Stimulated activated CD4-positive, alpha-beta T cell treated with anti-CD3 and anti-CD28 coated beads, Interleukin-4, amount 100 ng/mL, for 1 hour (primary cell): ENCODE measurements at regions not wholly inside any gene's neighbourhood (a gene's known extent, or its start where the extent isn't known, plus 50 kb on each side); places are given as distances from the start of the nearest gene placed in this dataset.
"Not testable (repeated sequence)": the region's sequence is repeated elsewhere in the genome, so short reads cannot be mapped to it uniquely, and the experiment has no call there.

ENCODE experiments used
- DNase-seq: peaks from one replicate; pipeline ENCODE4 v3.0.0-alpha.2; 2020

GRCh38 chr12:107378609-107379008 lies 285.3 kb upstream of the CRY1 start:
- no peak for DNase-seq

GRCh38 chr12:107379142-107379851 lies 285.9 kb upstream of the CRY1 start:
- DNase-seq, result not testable (repeated sequence)

- DNase-seq, result no peak
Observed at GRCh38 chr12:107379852-107380567, 286.7 kb upstream of the CRY1 start.

- no peak for DNase-seq
Observed at GRCh38 chr12:107384645-107385044, 291.3 kb upstream of the CRY1 start.

GRCh38 chr12:107385509-107385908 lies 292.2 kb upstream of the CRY1 start:
- DNase-seq, result no peak

GRCh38 chr12:107386569-107386968 lies 293.2 kb upstream of the CRY1 start:
- DNase-seq, result no peak

GRCh38 chr12:107388263-107388662 lies 294.9 kb upstream of the CRY1 start:
- no peak for DNase-seq

- no peak for DNase-seq
Observed at GRCh38 chr12:107390414-107390813, 295.2 kb upstream of the PWP1 start.

- DNase-seq, result no peak
Observed at GRCh38 chr12:107393043-107393717, 292.4 kb upstream of the PWP1 start.

- no peak for DNase-seq
Observed at GRCh38 chr12:107394693-107395092, 290.9 kb upstream of the PWP1 start.

- DNase-seq, result no peak
Observed at GRCh38 chr12:107395817-107396216, 289.8 kb upstream of the PWP1 start.

GRCh38 chr12:107396991-107397390 lies 288.6 kb upstream of the PWP1 start:
- DNase-seq, result no peak

- no peak for DNase-seq
Observed at GRCh38 chr12:107397890-107398500, 287.6 kb upstream of the PWP1 start.

- DNase-seq, result no peak
Observed at GRCh38 chr12:107399046-107399445, 286.6 kb upstream of the PWP1 start.

- DNase-seq, result no peak
Observed at GRCh38 chr12:107400686-107401447, 284.7 kb upstream of the PWP1 start.

GRCh38 chr12:107402041-107403022 lies 283.3 kb upstream of the PWP1 start:
- DNase-seq, result peak; percentile 62

GRCh38 chr12:107404981-107405380 lies 280.6 kb upstream of the PWP1 start:
- DNase-seq, result no peak

GRCh38 chr12:107405436-107405835 lies 280.2 kb upstream of the PWP1 start:
- no peak for DNase-seq

GRCh38 chr12:107406932-107407331 lies 278.7 kb upstream of the PWP1 start:
- no peak for DNase-seq

GRCh38 chr12:107411792-107412535 lies 273.6 kb upstream of the PWP1 start:
- DNase-seq, result no peak

- DNase-seq, result no peak
Observed at GRCh38 chr12:107415071-107415470, 270.5 kb upstream of the PWP1 start.
